MG63 (cell line): ENCODE measurements at regions not wholly inside any gene's neighbourhood (a gene's known extent, or its start where the extent isn't known, plus 50 kb on each side); places are given as distances from the start of the nearest gene placed in this dataset.

Experiments used
- DNase-seq: peaks from one replicate; pipeline ENCODE4 v3.0.0-alpha.2; 2020
- H3K27me3 ChIP-seq: fragments of 250-450 bp; sonication (Bioruptor Pico); 2 replicates; pipeline ENCODE4 v1.5.1; 2020; ENCODE audit warnings: mild to moderate bottlenecking, moderate library complexity
- H3K36me3 ChIP-seq: fragments of 250-450 bp; sonication (Bioruptor Pico); 2 replicates; pipeline ENCODE4 v1.5.1; 2020; ENCODE audit warnings: mild to moderate bottlenecking, moderate library complexity
- H3K4me3 ChIP-seq: fragments of 250-450 bp; sonication (Bioruptor Pico); 2 replicates; pipeline ENCODE4 v1.5.1; 2020; ENCODE audit warnings: mild to moderate bottlenecking, moderate library complexity
- H3K9me3 ChIP-seq: fragments of 250-450 bp; sonication (Bioruptor Pico); 2 replicates; pipeline ENCODE4 v1.5.1; 2020; ENCODE audit warnings: mild to moderate bottlenecking, moderate library complexity

- H3K36me3 ChIP-seq = no peaks in the 10 kb centered on the region
- no peaks in the 10 kb centered on the region for H3K9me3 ChIP-seq
- H3K27me3 ChIP-seq = no peaks in the 10 kb centered on the region
- H3K4me3 ChIP-seq = no peak overlapping the region
- peak; percentile 1 for DNase-seq
Measured at GRCh38 chr13:38630780-38631179, 56.1 kb upstream of the FREM2 start.

- Histone ChIP-seq H3K4me3 (no peak overlapping the region), H3K9me3 (no peaks in the 10 kb centered on the region), H3K36me3 (no peaks in the 10 kb centered on the region), H3K27me3 (no peaks in the 10 kb centered on the region)
- no peak for DNase-seq
Measured at GRCh38 chr13:38635030-38635429, 51.8 kb upstream of the FREM2 start.

GRCh38 chr13:38636073-38636472 lies 50.8 kb upstream of the FREM2 start:
- Histone ChIP-seq H3K27me3 (no peaks in the 10 kb centered on the region), H3K4me3 (no peak overlapping the region), H3K9me3 (no peaks in the 10 kb centered on the region), H3K36me3 (no peaks in the 10 kb centered on the region)
- no peak for DNase-seq

GRCh38 chr13:38636761-38637160 lies 50.1 kb upstream of the FREM2 start:
- DNase-seq = no peak

More at GRCh38 chr13:38636761-38637160, 50.1 kb upstream of the FREM2 start:
- Histone ChIP-seq H3K36me3 (no peaks in the 10 kb centered on the region), H3K9me3 (no peaks in the 10 kb centered on the region), H3K4me3 (no peak overlapping the region), H3K27me3 (no peaks in the 10 kb centered on the region)
